WTC11 (cell line): ENCODE measurements at regions not wholly inside any gene's neighbourhood (a gene's known extent, or its start where the extent isn't known, plus 50 kb on each side); places are given as distances from the start of the nearest gene placed in this dataset.
A peak's percentile ranks its signal among the peaks of the same experiment; 100 is the strongest.

ENCODE experiments used
- ATAC-seq: fragments of 200-7000 bp; cut with Tn5 transposase; 2 replicates; pipeline ENCODE4 v1.10.0; 2021; ENCODE audit warnings: mild to moderate bottlenecking, moderate library complexity
- CTCF ChIA-PET: fragments of 300-600 bp; sonication (Branson Sonifier 250); formaldehyde crosslinking; loops from one replicate; lab custom pipeline; 2021; ENCODE audit warnings: antibody characterized with exemption; lab: Charles Lee
- POLR2A ChIA-PET: fragments of 350-600 bp; sonication (Branson Sonifier 250); formaldehyde crosslinking; loops from one replicate; lab custom pipeline; 2021; ENCODE audit warnings: antibody characterized with exemption; lab: Charles Lee
- DNase-seq: peaks from one replicate; pipeline ENCODE4 v3.0.0; 2021; ENCODE audit warnings: low spot score
- H3K27ac Mint-ChIP-seq: 2 replicates; pipeline ENCODE4 v1.8.0; 2021; ENCODE audit warnings: mixed read lengths
- H3K27me3 Mint-ChIP-seq: 2 replicates; pipeline ENCODE4 v1.8.0; 2021; ENCODE audit warnings: low read depth, mild to moderate bottlenecking, moderate library complexity, mixed read lengths
- H3K36me3 Mint-ChIP-seq: 2 replicates; pipeline ENCODE4 v1.8.0; 2021; ENCODE audit warnings: mixed read lengths
- H3K4me1 Mint-ChIP-seq: 2 replicates; pipeline ENCODE4 v1.8.0; 2022; ENCODE audit warnings: mixed read lengths
- H3K4me3 Mint-ChIP-seq: 2 replicates; pipeline ENCODE4 v1.8.0; 2021; ENCODE audit warnings: mild to moderate bottlenecking, moderate library complexity, mixed read lengths
- H3K9me3 Mint-ChIP-seq: 2 replicates; pipeline ENCODE4 v1.8.0; 2021; ENCODE audit warnings: mixed read lengths
- FOXK1 ChIP-seq: sonication (generic); formaldehyde crosslinking; IDR thresholded peaks from 2 replicates; pipeline ENCODE4 v1.8.0; 2022; ENCODE audit warnings: mild to moderate bottlenecking, moderate library complexity, missing genetic modification reagents
- FOXP1 ChIP-seq: sonication (generic); formaldehyde crosslinking; IDR thresholded peaks from 2 replicates; pipeline ENCODE4 v1.8.0; 2022; ENCODE audit warnings: missing genetic modification reagents, mild to moderate bottlenecking, moderate library complexity, borderline replicate concordance
- MXD4 ChIP-seq: fragments of 250-450 bp; sonication (Bioruptor Pico); IDR thresholded peaks from 2 replicates; pipeline ENCODE4 v1.8.0; 2021; ENCODE audit warnings: mild to moderate bottlenecking, moderate library complexity, borderline replicate concordance
- NFYB ChIP-seq: sonication (generic); formaldehyde crosslinking; conservative IDR thresholded peaks from 2 replicates; pipeline ENCODE4 v1.8.0; 2022; ENCODE audit warnings: low read depth, missing genetic modification reagents
- NR2C2 ChIP-seq: sonication (generic); formaldehyde crosslinking; IDR thresholded peaks from 2 replicates; pipeline ENCODE4 v1.8.0; 2022; ENCODE audit warnings: mild to moderate bottlenecking, missing genetic modification reagents
- SMAD4 ChIP-seq: sonication (generic); formaldehyde crosslinking; IDR thresholded peaks from 2 replicates; pipeline ENCODE4 v1.8.0; 2022; ENCODE audit warnings: mild to moderate bottlenecking, missing genetic modification reagents
- ZNF416 ChIP-seq: fragments of 250-450 bp; sonication (Bioruptor Pico); IDR thresholded peaks from 2 replicates; pipeline ENCODE4 v1.9.0; 2021; ENCODE audit warnings: mild to moderate bottlenecking, inconsistent platforms
- ZNF423 ChIP-seq: fragments of 250-450 bp; sonication (Bioruptor Pico); IDR thresholded peaks from 2 replicates; pipeline ENCODE4 v2.1.2; 2022; ENCODE audit warnings: mild to moderate bottlenecking, moderate library complexity
- TF ChIP-seq, protein P1 (sequence below): sonication (generic); formaldehyde crosslinking; IDR thresholded peaks from 2 replicates; pipeline ENCODE4 v1.8.1; 2023; ENCODE audit warnings: mild to moderate bottlenecking, missing genetic modification reagents, borderline replicate concordance
- TF ChIP-seq, protein P2 (sequence below): sonication (generic); formaldehyde crosslinking; IDR thresholded peaks from 2 replicates; pipeline ENCODE4 v1.8.1; 2023; ENCODE audit warnings: mild to moderate bottlenecking, moderate library complexity, missing genetic modification reagents
- TF ChIP-seq, protein P3 (sequence below): sonication (generic); formaldehyde crosslinking; IDR thresholded peaks from 2 replicates; pipeline ENCODE4 v1.8.0; 2022; ENCODE audit warnings: mild to moderate bottlenecking, missing genetic modification reagents

- Mint-ChIP-seq H3K4me1 (peaks cover 35% of the 10 kb centered on the region), H3K9me3 (no peaks in the 10 kb centered on the region), H3K27me3 (peaks cover 24% of the 10 kb centered on the region), H3K4me3 (peak overlapping the region; percentile 76), H3K27ac (no peak overlapping the region), H3K36me3 (no peaks in the 10 kb centered on the region)
- DNase-seq: no peak
- TF ChIP-seq FOXK1 (CRISPR knock-in tag) (no peak), MXD4 (CRISPR knock-in tag) (no peak)
- TF ChIP-seq, protein P1, sequence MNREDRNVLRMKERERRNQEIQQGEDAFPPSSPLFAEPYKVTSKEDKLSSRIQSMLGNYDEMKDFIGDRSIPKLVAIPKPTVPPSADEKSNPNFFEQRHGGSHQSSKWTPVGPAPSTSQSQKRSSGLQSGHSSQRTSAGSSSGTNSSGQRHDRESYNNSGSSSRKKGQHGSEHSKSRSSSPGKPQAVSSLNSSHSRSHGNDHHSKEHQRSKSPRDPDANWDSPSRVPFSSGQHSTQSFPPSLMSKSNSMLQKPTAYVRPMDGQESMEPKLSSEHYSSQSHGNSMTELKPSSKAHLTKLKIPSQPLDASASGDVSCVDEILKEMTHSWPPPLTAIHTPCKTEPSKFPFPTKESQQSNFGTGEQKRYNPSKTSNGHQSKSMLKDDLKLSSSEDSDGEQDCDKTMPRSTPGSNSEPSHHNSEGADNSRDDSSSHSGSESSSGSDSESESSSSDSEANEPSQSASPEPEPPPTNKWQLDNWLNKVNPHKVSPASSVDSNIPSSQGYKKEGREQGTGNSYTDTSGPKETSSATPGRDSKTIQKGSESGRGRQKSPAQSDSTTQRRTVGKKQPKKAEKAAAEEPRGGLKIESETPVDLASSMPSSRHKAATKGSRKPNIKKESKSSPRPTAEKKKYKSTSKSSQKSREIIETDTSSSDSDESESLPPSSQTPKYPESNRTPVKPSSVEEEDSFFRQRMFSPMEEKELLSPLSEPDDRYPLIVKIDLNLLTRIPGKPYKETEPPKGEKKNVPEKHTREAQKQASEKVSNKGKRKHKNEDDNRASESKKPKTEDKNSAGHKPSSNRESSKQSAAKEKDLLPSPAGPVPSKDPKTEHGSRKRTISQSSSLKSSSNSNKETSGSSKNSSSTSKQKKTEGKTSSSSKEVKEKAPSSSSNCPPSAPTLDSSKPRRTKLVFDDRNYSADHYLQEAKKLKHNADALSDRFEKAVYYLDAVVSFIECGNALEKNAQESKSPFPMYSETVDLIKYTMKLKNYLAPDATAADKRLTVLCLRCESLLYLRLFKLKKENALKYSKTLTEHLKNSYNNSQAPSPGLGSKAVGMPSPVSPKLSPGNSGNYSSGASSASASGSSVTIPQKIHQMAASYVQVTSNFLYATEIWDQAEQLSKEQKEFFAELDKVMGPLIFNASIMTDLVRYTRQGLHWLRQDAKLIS: no peak
- ATAC-seq: no peak
- POLR2A ChIA-PET: no interaction called here
- CTCF ChIA-PET: interaction anchor here (1.1 to 3.2 kb wide), 5 partner anchors 8 to 793 kb away, joined by 5 to 44 read pairs (median 12); no protein-coding TSS in a partner anchor
Observed at GRCh38 chr11:16612566-16613261, 125.7 kb upstream of the C11orf58 start.

DNA sequence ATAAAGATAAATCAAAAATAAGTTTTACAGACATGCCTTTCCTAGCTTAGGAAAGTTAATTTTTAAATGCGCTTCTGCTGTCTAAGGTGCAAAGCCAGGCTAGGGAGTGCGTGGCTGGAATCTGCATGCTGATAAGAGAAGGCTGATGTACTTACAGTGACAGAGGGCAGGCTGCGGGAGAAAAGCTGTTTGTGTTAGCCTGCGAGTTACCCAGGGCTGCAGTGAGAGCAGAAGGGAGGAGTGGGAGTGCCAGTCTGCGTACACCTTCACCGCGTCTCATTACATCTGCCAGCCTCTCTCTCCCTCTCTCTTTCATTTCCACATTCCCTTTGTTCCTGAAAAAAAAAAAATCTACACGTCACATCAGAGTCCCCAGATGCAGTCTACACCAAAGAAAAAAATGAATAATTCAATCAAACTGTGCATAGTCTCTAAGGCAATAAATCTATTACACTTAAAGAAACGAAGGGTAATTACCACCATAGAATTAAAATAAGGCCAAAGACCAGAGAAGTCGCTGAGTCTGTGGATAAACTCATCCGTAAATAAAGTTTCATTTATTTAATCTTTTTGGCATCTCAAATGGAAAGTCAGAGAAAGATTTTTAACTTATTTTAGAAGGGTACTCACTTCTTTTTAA, 126.4 kb upstream of the C11orf58 start:
- peak overlapping the region; percentile 41 for H3K4me3 Mint-ChIP-seq

DNA sequence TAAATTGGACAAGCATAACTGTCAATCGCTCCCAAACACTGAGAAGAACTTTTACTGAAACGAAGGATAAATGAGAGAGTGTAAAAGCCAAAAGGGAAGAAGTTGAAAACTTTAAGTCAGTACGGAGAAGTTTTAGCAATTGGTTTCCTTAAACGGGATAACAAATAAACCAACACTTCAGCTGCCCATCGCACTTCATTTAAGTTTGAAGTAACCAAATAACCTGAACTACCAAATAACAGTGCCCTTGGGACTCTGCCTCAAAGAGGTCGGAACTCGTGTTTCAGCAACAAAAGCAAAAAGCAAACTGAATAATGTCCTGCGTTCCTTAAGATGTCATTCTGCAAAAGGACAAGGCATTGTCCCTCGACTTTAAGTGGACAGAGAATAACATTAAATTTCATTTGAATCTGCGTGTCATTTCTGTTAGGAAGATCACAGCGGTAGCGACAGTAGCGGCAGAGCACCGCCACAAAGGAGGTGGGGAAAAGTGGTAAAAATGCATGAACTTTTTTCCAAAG, 127.0 kb upstream of the C11orf58 start:
- H3K4me3 Mint-ChIP-seq: peak overlapping the region; percentile 56; the same call in 1 of the 2 replicates
- DNase-seq: no peak
- H3K27me3 Mint-ChIP-seq: peaks cover 15% of the 10 kb centered on the region
- no peak overlapping the region for H3K27ac Mint-ChIP-seq
- no peaks in the 10 kb centered on the region for H3K36me3 Mint-ChIP-seq
- peaks cover 35% of the 10 kb centered on the region for H3K4me1 Mint-ChIP-seq
- H3K9me3 Mint-ChIP-seq: no peaks in the 10 kb centered on the region
- ATAC-seq: no peak
- ChIA-PET CTCF (no interaction called here), POLR2A (no interaction called here)
- no peak for TF ChIP-seq FOXP1

More for the DNA sequence above, 126.4 kb upstream of the C11orf58 start:
- ATAC-seq: no peak
- no peaks in the 10 kb centered on the region for H3K36me3 Mint-ChIP-seq
- no peaks in the 10 kb centered on the region for H3K9me3 Mint-ChIP-seq
- TF ChIP-seq, protein P2, sequence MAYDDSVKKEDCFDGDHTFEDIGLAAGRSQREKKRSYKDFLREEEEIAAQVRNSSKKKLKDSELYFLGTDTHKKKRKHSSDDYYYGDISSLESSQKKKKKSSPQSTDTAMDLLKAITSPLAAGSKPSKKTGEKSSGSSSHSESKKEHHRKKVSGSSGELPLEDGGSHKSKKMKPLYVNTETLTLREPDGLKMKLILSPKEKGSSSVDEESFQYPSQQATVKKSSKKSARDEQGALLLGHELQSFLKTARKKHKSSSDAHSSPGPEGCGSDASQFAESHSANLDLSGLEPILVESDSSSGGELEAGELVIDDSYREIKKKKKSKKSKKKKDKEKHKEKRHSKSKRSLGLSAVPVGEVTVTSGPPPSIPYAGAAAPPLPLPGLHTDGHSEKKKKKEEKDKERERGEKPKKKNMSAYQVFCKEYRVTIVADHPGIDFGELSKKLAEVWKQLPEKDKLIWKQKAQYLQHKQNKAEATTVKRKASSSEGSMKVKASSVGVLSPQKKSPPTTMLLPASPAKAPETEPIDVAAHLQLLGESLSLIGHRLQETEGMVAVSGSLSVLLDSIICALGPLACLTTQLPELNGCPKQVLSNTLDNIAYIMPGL (CRISPR knock-in tag): no peak
- TF ChIP-seq NR2C2 (CRISPR knock-in tag) (no peak), SMAD4 (CRISPR knock-in tag) (no peak)
- TF ChIP-seq, all 79 proteins: peak for 0
- no peak overlapping the region for H3K27ac Mint-ChIP-seq
- H3K4me1 Mint-ChIP-seq: peaks cover 35% of the 10 kb centered on the region
- POLR2A ChIA-PET: no interaction called here
- peaks cover 18% of the 10 kb centered on the region for H3K27me3 Mint-ChIP-seq
- no peak for DNase-seq
- CTCF ChIA-PET: interaction anchor here (1.1 to 3.2 kb wide), 4 partner anchors 8 to 785 kb away, joined by 5 to 44 read pairs (median 15); no protein-coding TSS in a partner anchor

DNA sequence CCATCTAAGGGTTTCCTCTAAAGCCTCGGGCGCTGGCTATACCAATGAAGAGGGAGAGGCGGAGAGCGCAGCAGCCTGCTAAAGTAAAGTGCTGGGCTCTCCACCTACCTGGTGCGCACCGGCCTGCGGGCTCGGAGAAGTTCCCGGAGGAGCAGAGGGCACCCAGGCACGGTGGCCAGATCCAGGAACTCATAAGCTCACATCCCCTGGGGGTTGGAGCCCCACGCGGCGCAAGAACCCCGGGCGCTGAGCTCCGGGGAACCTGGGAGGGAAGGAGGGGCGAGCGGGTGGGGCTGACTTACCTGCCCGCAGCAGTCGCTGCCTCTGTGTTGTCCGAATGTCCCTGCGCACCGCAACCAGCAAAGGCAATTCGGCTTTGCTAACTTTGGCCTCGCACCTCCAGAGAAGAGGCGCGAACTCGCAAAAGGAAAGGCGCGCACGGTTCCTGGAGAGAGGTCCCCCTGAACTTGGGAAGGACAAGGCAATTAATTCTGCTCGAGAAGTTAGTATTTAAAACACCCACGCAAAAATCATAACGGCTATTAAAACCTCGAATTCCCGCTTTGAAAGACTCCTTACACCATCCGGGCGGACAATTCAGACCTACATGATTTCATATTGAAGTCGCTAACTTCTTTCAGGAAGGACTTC, 127.6 kb upstream of the C11orf58 start:
- Mint-ChIP-seq H3K27me3 (peaks cover 11% of the 10 kb centered on the region), H3K27ac (no peak overlapping the region), H3K4me1 (peaks cover 40% of the 10 kb centered on the region), H3K4me3 (peak overlapping the region; percentile 56), H3K36me3 (no peaks in the 10 kb centered on the region), H3K9me3 (no peaks in the 10 kb centered on the region)
- DNase-seq (peak; percentile 62), ATAC-seq (peak; percentile 4; the same call in 1 of the 2 replicates)
- ChIA-PET CTCF (no interaction called here), POLR2A (no interaction called here)
- TF ChIP-seq, protein P3, sequence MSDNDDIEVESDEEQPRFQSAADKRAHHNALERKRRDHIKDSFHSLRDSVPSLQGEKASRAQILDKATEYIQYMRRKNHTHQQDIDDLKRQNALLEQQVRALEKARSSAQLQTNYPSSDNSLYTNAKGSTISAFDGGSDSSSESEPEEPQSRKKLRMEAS (CRISPR knock-in tag): peak; percentile 36; the same call in 1 of the 2 replicates
- TF ChIP-seq ZNF416: no peak
- peak; percentile 57; the same call in 1 of the 2 replicates for TF ChIP-seq ZNF423 (CRISPR knock-in tag)
- TF ChIP-seq NFYB: no peak
